Fibroblast of the aortic adventitia (primary cell): ENCODE measurements at regions not wholly inside any gene's neighbourhood (a gene's known extent, or its start where the extent isn't known, plus 50 kb on each side); places are given as distances from the start of the nearest gene placed in this dataset.
"Not testable (repeated sequence)": the region's sequence is repeated elsewhere in the genome, so short reads cannot be mapped to it uniquely, and the experiment has no call there.

Source experiments
- DNase-seq: peaks from one replicate; pipeline ENCODE4 v3.0.0-alpha.2; 2010; ENCODE audit warnings: low read depth
- H3K4me3 ChIP-seq: 2 replicates; pipeline ENCODE4 v1.5.1; 2011; ENCODE audit warnings: low read depth, mild to moderate bottlenecking, control low read depth, low read length, moderate library complexity
- TF ChIP-seq, protein P1 (sequence below): IDR thresholded peaks from 2 replicates; pipeline ENCODE4 v1.5.1; 2011; ENCODE audit warnings: mild to moderate bottlenecking, low read length, control low read depth, inconsistent platforms; ENCODE audit not compliant: insufficient read depth

- H3K4me3 ChIP-seq = no peak overlapping the region
- DNase-seq = no peak
Measured at GRCh38 chr3:82114589-82114988, 353.1 kb upstream of the GBE1 start.

GRCh38 chr3:82110721-82111120, 349.3 kb upstream of the GBE1 start:
- DNase-seq, H3K4me3 ChIP-seq: not testable (repeated sequence)

More at GRCh38 chr3:82114589-82114988, 353.1 kb upstream of the GBE1 start:
- TF ChIP-seq, protein P1, sequence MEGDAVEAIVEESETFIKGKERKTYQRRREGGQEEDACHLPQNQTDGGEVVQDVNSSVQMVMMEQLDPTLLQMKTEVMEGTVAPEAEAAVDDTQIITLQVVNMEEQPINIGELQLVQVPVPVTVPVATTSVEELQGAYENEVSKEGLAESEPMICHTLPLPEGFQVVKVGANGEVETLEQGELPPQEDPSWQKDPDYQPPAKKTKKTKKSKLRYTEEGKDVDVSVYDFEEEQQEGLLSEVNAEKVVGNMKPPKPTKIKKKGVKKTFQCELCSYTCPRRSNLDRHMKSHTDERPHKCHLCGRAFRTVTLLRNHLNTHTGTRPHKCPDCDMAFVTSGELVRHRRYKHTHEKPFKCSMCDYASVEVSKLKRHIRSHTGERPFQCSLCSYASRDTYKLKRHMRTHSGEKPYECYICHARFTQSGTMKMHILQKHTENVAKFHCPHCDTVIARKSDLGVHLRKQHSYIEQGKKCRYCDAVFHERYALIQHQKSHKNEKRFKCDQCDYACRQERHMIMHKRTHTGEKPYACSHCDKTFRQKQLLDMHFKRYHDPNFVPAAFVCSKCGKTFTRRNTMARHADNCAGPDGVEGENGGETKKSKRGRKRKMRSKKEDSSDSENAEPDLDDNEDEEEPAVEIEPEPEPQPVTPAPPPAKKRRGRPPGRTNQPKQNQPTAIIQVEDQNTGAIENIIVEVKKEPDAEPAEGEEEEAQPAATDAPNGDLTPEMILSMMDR = no peak

DNA sequence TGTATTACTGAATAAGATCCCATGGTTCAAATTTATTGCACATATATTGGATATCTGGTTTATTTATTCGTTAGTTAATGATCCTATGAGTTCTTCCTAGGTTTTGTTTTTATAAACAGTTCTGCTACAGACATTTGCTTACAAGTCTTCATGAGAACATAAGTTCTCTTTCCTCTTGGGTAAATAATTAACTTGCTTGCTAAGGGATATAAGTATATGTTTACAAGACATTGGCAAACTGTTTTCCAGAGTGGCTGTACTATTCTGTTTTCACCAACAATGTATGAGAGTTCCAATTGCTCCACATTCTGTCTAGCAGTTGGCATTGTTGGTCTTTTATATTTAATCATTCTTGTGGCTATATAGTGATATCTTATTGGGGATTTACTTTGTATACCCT, 341.8 kb upstream of the GBE1 start:
- H3K4me3 ChIP-seq = no peak overlapping the region
- TF ChIP-seq, protein P1 = no peak

DNA sequence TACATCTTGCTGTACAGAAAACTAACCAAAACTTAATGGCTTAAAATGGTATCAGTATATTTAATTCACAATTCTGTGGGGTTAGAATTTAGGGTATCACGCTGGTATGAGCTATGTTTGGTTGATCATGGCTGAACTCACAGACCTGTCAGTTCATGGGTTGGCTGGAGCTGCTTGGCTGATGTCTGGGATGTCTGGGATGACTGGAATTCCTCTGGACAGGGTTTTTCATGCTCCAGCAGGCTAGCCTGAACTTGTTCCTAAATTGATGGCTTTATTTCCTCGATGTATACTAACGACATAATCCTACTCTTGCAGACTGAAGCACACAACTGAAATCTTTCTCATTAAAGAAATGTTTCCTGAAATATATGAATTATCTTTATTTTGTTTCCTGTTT, 338.9 kb upstream of the GBE1 start:
- TF ChIP-seq, protein P1 = no peak
- peak; percentile 51 for DNase-seq
- H3K4me3 ChIP-seq = no peak overlapping the region

More for the DNA sequence above, 341.8 kb upstream of the GBE1 start:
- no peak for DNase-seq

DNA sequence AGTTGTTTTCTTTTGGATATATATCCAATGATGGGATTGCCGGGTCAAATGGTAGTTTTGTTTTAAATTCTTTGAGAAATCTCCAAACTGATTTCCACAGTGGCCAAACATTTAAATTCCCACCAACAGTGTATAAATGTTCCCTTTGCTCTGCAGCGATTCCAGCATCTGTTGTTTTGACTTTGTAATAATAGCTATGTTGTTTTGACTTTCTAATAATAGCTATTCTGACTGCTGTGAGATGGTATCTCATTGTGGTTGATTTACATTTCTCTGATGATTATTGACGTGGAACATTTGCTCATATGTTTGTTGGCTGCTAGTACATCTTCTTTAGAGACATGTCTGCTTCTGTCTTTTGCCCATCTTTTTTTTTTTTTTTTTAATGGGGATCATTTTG, 332.2 kb upstream of the GBE1 start:
- no peak for DNase-seq
- no peak overlapping the region for H3K4me3 ChIP-seq
- TF ChIP-seq, protein P1 = no peak

DNA sequence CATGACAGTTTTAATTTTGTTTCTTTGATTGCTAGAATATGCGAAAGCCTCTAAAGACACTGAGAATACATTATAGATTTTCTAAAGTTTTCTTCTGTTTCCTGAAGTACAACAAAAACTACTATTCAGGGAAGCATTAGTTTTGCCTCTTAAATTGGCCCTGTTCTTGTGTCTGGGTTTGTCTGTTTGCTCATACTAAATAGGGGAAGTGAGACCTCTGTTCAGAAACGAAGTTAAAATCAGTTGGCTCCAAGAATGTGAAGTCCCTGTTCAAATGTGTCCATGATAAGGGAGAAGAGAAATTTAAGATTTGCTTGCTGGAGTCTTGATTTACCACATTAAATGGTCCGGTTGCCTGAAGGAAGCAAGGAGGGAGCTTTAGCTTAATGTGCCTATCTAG, 327.3 kb upstream of the GBE1 start:
- TF ChIP-seq, protein P1 = no peak
- no peak for DNase-seq
- no peak overlapping the region for H3K4me3 ChIP-seq

GRCh38 chr3:82087958-82088357, 326.5 kb upstream of the GBE1 start:
- TF ChIP-seq, protein P1 = no peak
- H3K4me3 ChIP-seq = no peak overlapping the region
- peak; percentile 82 for DNase-seq
